Spleen (tissue), 11 donors: ENCODE measurements at regions not wholly inside any gene's neighbourhood (a gene's known extent, or its start where the extent isn't known, plus 50 kb on each side); places are given as distances from the start of the nearest gene placed in this dataset.

ENCODE experiments used
- DNase-seq: peaks from one replicate; pipeline ENCODE4 v3.0.0-alpha.2; 2020
- H3K27ac ChIP-seq, 8 donors: fragments of 200-600 bp; sonication (generic) in 7 of 8; 1 replicate in 4 of 8; 2 replicates in 4 of 8; pipeline versions ENCODE4 v1.5.0 to v1.8.0; 2016 to 2021; ENCODE audit warnings: inconsistent platforms in 4 of 8, mild to moderate bottlenecking in 4 of 8, moderate library complexity in 1 of 8
- H3K27me3 ChIP-seq, 7 donors: fragments of 200-600 bp; sonication (generic) in 6 of 7; replicated peaks in 1 of 7; 1 replicate in 4 of 7; 2 replicates in 3 of 7; pipeline versions ENCODE4 v1.5.0 to v1.8.0; 2016 to 2021; ENCODE audit warnings: inconsistent platforms in 3 of 7, mild to moderate bottlenecking in 1 of 7
- H3K36me3 ChIP-seq, 6 donors: fragments of 200-600 bp; sonication (generic) in 5 of 6; 1 replicate in 4 of 6; 2 replicates in 2 of 6; pipeline versions ENCODE4 v1.5.0 to v1.8.0; 2016 to 2021; ENCODE audit warnings: inconsistent platforms in 2 of 6
- H3K4me1 ChIP-seq, 6 donors: fragments of 200-600 bp; sonication (generic) in 5 of 6; 1 replicate in 3 of 6; 2 replicates in 3 of 6; pipeline versions ENCODE4 v1.5.0 to v1.8.0; 2016 to 2021; ENCODE audit warnings: inconsistent platforms in 3 of 6
- H3K4me3 ChIP-seq, 8 donors: fragments of 200-600 bp; sonication (generic) in 7 of 8; 1 replicate in 4 of 8; 2 replicates in 4 of 8; pipeline versions ENCODE4 v1.5.0 to v1.8.0; 2016 to 2021; ENCODE audit warnings: inconsistent platforms in 4 of 8, mild to moderate bottlenecking in 4 of 8, moderate library complexity in 2 of 8
- H3K9me3 ChIP-seq, 8 donors: fragments of 200-600 bp; sonication (generic) in 7 of 8; 1 replicate in 4 of 8; 2 replicates in 4 of 8; pipeline versions ENCODE4 v1.5.0 to v1.8.0; 2016 to 2021; ENCODE audit warnings: inconsistent platforms in 4 of 8
- POLR2A ChIP-seq, 3 donors: fragments of 450-650 bp; IDR thresholded peaks; one replicate each; pipeline ENCODE4 v1.5.1; 2017; ENCODE audit warnings: antibody characterized with exemption in 3 of 3, mild to moderate bottlenecking in 1 of 3
- POLR2AphosphoS5 ChIP-seq, 3 donors: sonication (generic); formaldehyde crosslinking; IDR thresholded peaks; one replicate each; pipeline ENCODE4 v1.5.1; 2017; ENCODE audit warnings: antibody characterized with exemption in 3 of 3
- whole genome bisulfite sequencing, 5 donors: extraction: QIAGEN DNeasy Blood & Tissue Kit in 3 of 5; methylation state at CpG; one replicate each; pipeline versions ENCODE4 v1.1.5 to v1.1.7; 2013 to 2018; 5-methylcytosine and 5-hydroxymethylcytosine counted together
- intact Hi-C: fragments of 100-400 bp; cut with DNase I; formaldehyde crosslinking; loops from one replicate; pipeline ENCODE4 v1.15.0; 2023; ENCODE audit warnings: low total_unique reads
- TF ChIP-seq, protein P1 (sequence below), 11 experiments: fragments of 200-600 bp in 7 of 11; fragments of 450-650 bp in 4 of 11; sonication (generic) in 4 of 11; IDR thresholded peaks in 8 of 11; conservative IDR thresholded peaks in 3 of 11; 1 replicate in 7 of 11; 2 replicates in 4 of 11; pipeline versions ENCODE4 v1.4.0 to v1.8.0; 2016 to 2021; ENCODE audit warnings: antibody characterized with exemption in 11 of 11, inconsistent platforms in 4 of 11, mild to moderate bottlenecking in 1 of 11
- donor health status: healthy with polysubstance abuse.
- donor health status: DM: no; HTN: no; CAD: no; lungs with moderate emphysema.
- donor health status: DM: no; HTN: no; CAD: no.
- donor health status: Bipolar disorder and iron deficiency.
- donor health status: healthy.
- donor health status: DM: no; HTN: no; CAD: no.
- donor health status: DM: yes; HTN: yes; CAD: no.

DNA sequence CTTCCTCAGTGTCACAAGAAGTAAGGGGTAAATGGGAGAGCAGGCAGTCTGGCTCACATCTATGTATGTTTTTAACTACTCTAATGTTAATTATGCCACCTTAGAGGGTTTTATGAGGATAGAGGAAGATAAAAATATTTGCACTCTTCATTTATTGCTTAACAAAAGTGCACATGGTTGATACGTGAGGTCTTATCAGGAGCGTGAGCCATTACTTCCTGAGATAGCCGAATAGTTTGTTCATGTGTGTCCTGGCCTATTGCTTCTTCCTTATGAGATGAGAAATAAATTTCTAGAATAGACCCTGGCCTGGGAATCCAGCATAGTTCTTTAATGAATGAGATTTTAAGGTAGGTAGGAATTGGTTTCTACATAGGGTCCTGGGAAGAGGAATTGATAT, 471.1 kb upstream of the B3GALT2 start:
- Histone ChIP-seq H3K27me3 (no peaks in the 10 kb centered on the region), H3K4me1 (no peaks in the 10 kb centered on the region), H3K9me3 (peaks cover 2 to 29% (median 20%) of the 10 kb centered on the region in 8 donors), H3K4me3 (no peak overlapping the region), H3K27ac (no peak overlapping the region), H3K36me3 (no peaks in the 10 kb centered on the region)
- no peak for DNase-seq
- intact Hi-C loops, result no loop called here
- 68 to 91% (median 77%) methylated on average over 3 of the region's 3 CpGs for WGBS, 5 donors
- TF ChIP-seq, protein P1, sequence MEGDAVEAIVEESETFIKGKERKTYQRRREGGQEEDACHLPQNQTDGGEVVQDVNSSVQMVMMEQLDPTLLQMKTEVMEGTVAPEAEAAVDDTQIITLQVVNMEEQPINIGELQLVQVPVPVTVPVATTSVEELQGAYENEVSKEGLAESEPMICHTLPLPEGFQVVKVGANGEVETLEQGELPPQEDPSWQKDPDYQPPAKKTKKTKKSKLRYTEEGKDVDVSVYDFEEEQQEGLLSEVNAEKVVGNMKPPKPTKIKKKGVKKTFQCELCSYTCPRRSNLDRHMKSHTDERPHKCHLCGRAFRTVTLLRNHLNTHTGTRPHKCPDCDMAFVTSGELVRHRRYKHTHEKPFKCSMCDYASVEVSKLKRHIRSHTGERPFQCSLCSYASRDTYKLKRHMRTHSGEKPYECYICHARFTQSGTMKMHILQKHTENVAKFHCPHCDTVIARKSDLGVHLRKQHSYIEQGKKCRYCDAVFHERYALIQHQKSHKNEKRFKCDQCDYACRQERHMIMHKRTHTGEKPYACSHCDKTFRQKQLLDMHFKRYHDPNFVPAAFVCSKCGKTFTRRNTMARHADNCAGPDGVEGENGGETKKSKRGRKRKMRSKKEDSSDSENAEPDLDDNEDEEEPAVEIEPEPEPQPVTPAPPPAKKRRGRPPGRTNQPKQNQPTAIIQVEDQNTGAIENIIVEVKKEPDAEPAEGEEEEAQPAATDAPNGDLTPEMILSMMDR (IDR thresholded peaks at IDR 0.05 in 8 of 11, conservative IDR thresholded peaks at IDR 0.05 in 3 of 11), result no peak
- TF ChIP-seq POLR2AphosphoS5 (IDR thresholded peaks at IDR 0.05) (no peak), POLR2A (IDR thresholded peaks at IDR 0.05) (no peak)

DNA sequence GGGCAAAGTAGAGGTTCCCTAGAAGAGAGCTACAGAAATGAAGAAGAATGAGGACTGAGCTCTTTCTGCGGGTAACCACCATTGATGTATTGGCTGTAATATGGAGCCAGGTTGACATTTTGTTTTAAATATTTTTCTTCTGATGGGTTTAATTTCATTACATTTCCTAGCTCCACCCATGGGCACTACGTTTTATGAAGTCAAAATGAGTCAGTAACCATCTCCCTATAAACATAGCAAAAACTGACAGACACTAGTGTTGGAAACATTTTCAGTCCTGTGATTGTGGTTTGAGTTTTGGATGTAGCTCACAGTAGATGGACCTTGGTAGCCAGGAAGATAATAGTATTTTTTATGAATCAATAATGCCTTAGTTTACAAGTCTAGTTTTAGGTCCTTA, 470.4 kb upstream of the B3GALT2 start:
- DNase-seq, result no peak

DNA sequence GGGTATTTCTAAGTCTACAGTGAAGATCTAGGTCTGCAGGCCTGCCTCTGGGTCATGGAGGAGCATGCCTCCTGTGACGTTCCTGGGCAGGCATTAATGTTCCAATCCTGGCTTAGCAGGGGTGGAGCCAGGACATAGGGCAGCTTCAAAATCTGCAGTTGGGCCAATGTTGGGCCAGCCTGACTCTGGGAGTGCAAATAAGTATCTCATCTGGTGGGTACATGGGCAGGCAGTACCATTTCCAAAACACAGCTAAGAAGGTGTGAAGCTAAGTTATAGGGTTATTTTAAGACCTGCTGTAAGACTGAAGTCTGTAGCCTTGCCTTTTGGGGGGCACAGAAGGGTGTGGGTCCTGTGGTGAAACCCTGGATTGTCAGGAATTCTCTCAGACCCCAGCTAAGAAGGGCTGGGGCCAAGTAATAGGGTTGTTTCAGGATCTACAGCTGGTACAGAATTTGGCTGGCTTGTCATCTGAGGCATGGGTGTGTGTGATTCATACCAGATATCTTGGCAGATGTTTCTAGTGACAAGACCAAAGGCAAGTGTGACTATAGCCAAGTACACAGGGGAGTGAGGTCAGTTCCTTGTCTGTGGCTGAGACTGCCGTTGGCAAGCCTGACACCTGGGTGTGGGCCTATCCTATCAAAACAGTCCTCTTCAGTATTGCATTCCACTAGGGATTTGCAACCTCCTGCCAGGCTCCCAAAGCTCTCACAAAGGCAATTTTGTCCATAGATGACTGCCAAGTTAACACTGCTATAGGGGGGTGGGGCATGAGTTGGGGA, 468.7 kb upstream of the B3GALT2 start:
- WGBS, 5 donors, result 86 to 96% (median 91%) methylated on average over 2 of the region's 2 CpGs
- H3K9me3 ChIP-seq, result peaks cover 2 to 38% (median 25%) of the 10 kb centered on the region in 8 donors
- no peak overlapping the region for H3K4me3 ChIP-seq
- H3K36me3 ChIP-seq, result no peaks in the 10 kb centered on the region
- H3K27ac ChIP-seq, result no peak overlapping the region
- H3K27me3 ChIP-seq, result no peaks in the 10 kb centered on the region
- TF ChIP-seq POLR2AphosphoS5 (IDR thresholded peaks at IDR 0.05) (no peak), POLR2A (IDR thresholded peaks at IDR 0.05) (no peak)
- TF ChIP-seq, protein P1 (IDR thresholded peaks at IDR 0.05 in 8 of 11, conservative IDR thresholded peaks at IDR 0.05 in 3 of 11), result no peak
- no peaks in the 10 kb centered on the region for H3K4me1 ChIP-seq
- intact Hi-C loops, result no loop called here
- no peak for DNase-seq

More for the DNA sequence above, 470.4 kb upstream of the B3GALT2 start:
- no peak overlapping the region for H3K27ac ChIP-seq
- no peaks in the 10 kb centered on the region for H3K4me1 ChIP-seq
- H3K36me3 ChIP-seq, result no peaks in the 10 kb centered on the region
- H3K4me3 ChIP-seq, result no peak overlapping the region
- no peaks in the 10 kb centered on the region for H3K27me3 ChIP-seq
- TF ChIP-seq POLR2AphosphoS5 (IDR thresholded peaks at IDR 0.05) (no peak), POLR2A (IDR thresholded peaks at IDR 0.05) (no peak)
- TF ChIP-seq, protein P1 (IDR thresholded peaks at IDR 0.05 in 8 of 11, conservative IDR thresholded peaks at IDR 0.05 in 3 of 11), result no peak
- intact Hi-C loops, result no loop called here
- peaks cover 2 to 30% (median 20%) of the 10 kb centered on the region in 8 donors for H3K9me3 ChIP-seq
- 76 to 94% (median 88%) methylated on average over 2 of the region's 2 CpGs for WGBS, 5 donors

DNA sequence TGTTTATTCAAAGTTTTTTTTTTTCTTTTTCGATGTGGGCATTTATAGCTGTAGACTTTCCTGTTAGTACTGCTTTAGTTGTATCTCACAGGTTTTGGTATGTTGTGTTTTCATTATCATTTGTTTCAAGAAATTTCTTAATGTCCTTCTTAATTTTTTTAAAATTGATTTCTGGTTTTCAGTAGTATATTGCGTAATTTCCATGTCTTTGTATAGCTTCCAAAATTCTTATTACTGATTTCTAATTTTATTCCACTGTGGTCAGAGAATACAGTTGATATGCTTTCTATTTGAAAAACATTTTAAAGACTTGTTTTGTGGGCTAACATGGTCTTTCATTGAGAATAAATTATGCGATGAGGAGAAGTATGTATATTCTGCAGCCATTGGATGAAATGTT, 463.2 kb upstream of the B3GALT2 start:
- H3K9me3 ChIP-seq, result peaks cover 2 to 44% (median 31%) of the 10 kb centered on the region in 8 donors
- no peak for DNase-seq
- H3K4me1 ChIP-seq, result no peaks in the 10 kb centered on the region
- WGBS, 5 donors, result 65 to 98% (median 86%) methylated on average over 3 of the region's 3 CpGs
- H3K4me3 ChIP-seq, result no peak overlapping the region
- intact Hi-C loops, result no loop called here
- H3K27ac ChIP-seq, result no peak overlapping the region
- TF ChIP-seq, protein P1 (IDR thresholded peaks at IDR 0.05 in 8 of 11, conservative IDR thresholded peaks at IDR 0.05 in 3 of 11), result no peak
- TF ChIP-seq POLR2AphosphoS5 (IDR thresholded peaks at IDR 0.05) (no peak), POLR2A (IDR thresholded peaks at IDR 0.05) (no peak)
- H3K36me3 ChIP-seq, result no peaks in the 10 kb centered on the region
- H3K27me3 ChIP-seq, result no peaks in the 10 kb centered on the region
